ENCODE measurements at regions not wholly inside any gene's neighbourhood (a gene's known extent, or its start where the extent isn't known, plus 50 kb on each side); places are given as distances from the start of the nearest gene placed in this dataset.

GRCh38 chr15:60259469-60259868, 138.3 kb downstream of the ANXA2 start:
- Histone ChIP-seq H3K79me1 (ENCODE audit: insufficient read depth, low read depth, low read length, poor library complexity, severe bottlenecking) (no peaks in the 10 kb centered on the region), H3K56ac (ENCODE audit: insufficient read length, low read depth, low read length) (no peak overlapping the region), H2BK120ac (ENCODE audit: low read depth, low read length, poor library complexity, severe bottlenecking) (no peak overlapping the region), H3K79me2 (ENCODE audit: insufficient read depth, low read length) (no peaks in the 10 kb centered on the region), H2BK15ac (ENCODE audit: low read depth, low read length) (no peak overlapping the region), H4K20me1 (ENCODE audit: control insufficient read depth, insufficient read depth, insufficient read length) (no peaks in the 10 kb centered on the region), H3K4me1 (ENCODE audit: insufficient read depth, low read length) (no peaks in the 10 kb centered on the region), H2AK5ac (ENCODE audit: insufficient read length, low read length) (no peak overlapping the region), H3T11ph (ENCODE audit: low read length) (no peak overlapping the region), H3K18ac (ENCODE audit: insufficient read length, low read depth, low read length) (no peak overlapping the region), H4K91ac (ENCODE audit: insufficient read length, low read depth, low read length) (no peak overlapping the region), H3K4me2 (ENCODE audit: insufficient read depth, insufficient read length, low read length) (no peak overlapping the region), H4K5ac (ENCODE audit: insufficient read length, low read depth, low read length) (no peak overlapping the region), H2AFZ (ENCODE audit: low read length) (no peak overlapping the region), H3K23me2 (ENCODE audit: insufficient read length, low read depth, low read length, poor library complexity, severe bottlenecking) (no peaks in the 10 kb centered on the region), H3K14ac (ENCODE audit: insufficient read depth, low read length) (no peak overlapping the region), H4K8ac (replicated peaks; ENCODE audit: insufficient read length, low read depth, low read length) (no peak overlapping the region), H3K27me3 (ENCODE audit: insufficient read depth, low read length) (no peaks in the 10 kb centered on the region), H3K9me3 (ENCODE audit: control insufficient read depth, low read depth, low read length) (no peaks in the 10 kb centered on the region), H3K9ac (ENCODE audit: extremely low read depth, insufficient read length, low read length) (no peak overlapping the region), H2BK20ac (ENCODE audit: low read depth, low read length, poor library complexity, severe bottlenecking) (no peak overlapping the region), H2BK12ac (ENCODE audit: insufficient read length, low read depth, low read length) (no peak overlapping the region), H2BK5ac (ENCODE audit: insufficient read length, low read length) (no peak overlapping the region), H3K4ac (ENCODE audit: low read depth, low read length) (no peak overlapping the region), H3K23ac (ENCODE audit: insufficient read length, low read depth, low read length) (no peak overlapping the region), H3K27ac (ENCODE audit: insufficient read length, low read depth, low read length) (no peak overlapping the region)
- WGBS (ENCODE audit: extremely low coverage, insufficient read length, low lambda C conversion rate), result no CpG with 5 or more reads among the region's 1 CpG
- TF ChIP-seq CTCF (conservative IDR thresholded peaks at IDR 0.05), result no peak
- H3K27ac Mint-ChIP-seq, result no peak overlapping the region
- H3K36me3 Mint-ChIP-seq (ENCODE audit: insufficient read depth in 1 of 3, low read depth in 3 of 3), result no peaks in the 10 kb centered on the region
- no peaks in the 10 kb centered on the region for H3K9me3 Mint-ChIP-seq
- no peak for DNase-seq
- H3K4me1 Mint-ChIP-seq, result peaks cover 7 to 9% of the 10 kb centered on the region in 2 experiments; a peak in 3 of 4 replicates
- H3K27me3 Mint-ChIP-seq (ENCODE audit: low read depth), result no peaks in the 10 kb centered on the region; the same call in 1 of the 2 replicates
- H3K4me3 Mint-ChIP-seq, result no peak overlapping the region

Measured in H9 (cell line).